Kidney (tissue), 13 donors: ENCODE measurements at regions not wholly inside any gene's neighbourhood (a gene's known extent, or its start where the extent isn't known, plus 50 kb on each side); places are given as distances from the start of the nearest gene placed in this dataset.
"Not testable (repeated sequence)": the region's sequence is repeated elsewhere in the genome, so short reads cannot be mapped to it uniquely, and the experiment has no call there.

Experiments
- DNase-seq, 5 donors: peaks; one replicate each; pipeline ENCODE4 v3.0.0-alpha.2; 2013 to 2020
- FAIRE-seq: peaks from 2 replicates; lab custom pipeline; 2012; peaks lifted over from hg19 to GRCh38; lab: Jason Lieb, UNC
- H3K27ac ChIP-seq, 2 donors: one replicate each; pipeline ENCODE4 v1.7.0; 2013; ENCODE audit warnings: low read depth in 2 of 2, low read length in 2 of 2, inconsistent platforms in 1 of 2
- H3K27me3 ChIP-seq: one replicate; pipeline ENCODE4 v1.7.1; 2013; ENCODE audit warnings: low read length, inconsistent platforms; ENCODE audit not compliant: control insufficient read depth, insufficient read depth
- H3K36me3 ChIP-seq, 3 donors: one replicate each; pipeline versions ENCODE4 v1.7.0 to v1.7.1; 2013; ENCODE audit warnings: low read length in 3 of 3, control low read depth in 1 of 3, inconsistent platforms in 1 of 3; ENCODE audit not compliant: insufficient read depth in 3 of 3, control insufficient read depth in 2 of 3
- H3K4me1 ChIP-seq, 3 donors: one replicate each; pipeline versions ENCODE4 v1.7.0 to v1.7.1; 2013; ENCODE audit warnings: low read length in 3 of 3, inconsistent platforms in 1 of 3, low read depth in 1 of 3; ENCODE audit not compliant: control insufficient read depth in 2 of 3, insufficient read depth in 2 of 3
- H3K4me3 ChIP-seq, 3 donors: one replicate each; pipeline versions ENCODE4 v1.7.0 to v1.8.1; 2013; ENCODE audit warnings: low read length in 3 of 3, control low read depth in 1 of 3, inconsistent platforms in 1 of 3
- H3K9ac ChIP-seq, 3 donors: one replicate each; pipeline versions ENCODE4 v1.7.0 to v1.7.1; 2013; ENCODE audit warnings: low read length in 3 of 3, control low read depth in 1 of 3, inconsistent platforms in 1 of 3
- H3K9me3 ChIP-seq, 3 donors: one replicate each; pipeline versions ENCODE4 v1.7.0 to v1.7.1; 2013; ENCODE audit warnings: low read length in 3 of 3, control low read depth in 1 of 3, inconsistent platforms in 1 of 3; ENCODE audit not compliant: control insufficient read depth in 2 of 3, insufficient read depth in 1 of 3
- CTCF ChIP-seq: IDR thresholded peaks from 3 replicates; pipeline ENCODE4 v1.5.1; 2012; ENCODE audit warnings: mild to moderate bottlenecking, moderate library complexity, borderline replicate concordance; ENCODE audit not compliant: insufficient read depth; ENCODE audit errors: extremely low read depth
- intact Hi-C: fragments of 100-400 bp; cut with DNase I; formaldehyde crosslinking; loops from one replicate; pipeline ENCODE4 v1.11.1; 2022
- donor health status: control.
- donor health status: control.
- donor health status: control.
- donor health status: control.
- donor health status: control.
- donor health status: DM: yes; HTN: yes; CAD: no.
- donor health status: Normal renal cell carcinoma (clear cell type).

GRCh38 chr11:114802878-114803277, 124.6 kb downstream of the NXPE2 start:
- TF ChIP-seq CTCF = no peak
- H3K4me3 ChIP-seq = no peak overlapping the region
- intact Hi-C loops = no loop called here
- H3K27me3 ChIP-seq = no peaks in the 10 kb centered on the region
- DNase-seq = no peak
- H3K36me3 ChIP-seq = no peaks in the 10 kb centered on the region
- no peaks in the 10 kb centered on the region for H3K4me1 ChIP-seq
- no peak overlapping the region for H3K27ac ChIP-seq
- no peak for FAIRE-seq
- no peaks in the 10 kb centered on the region for H3K9me3 ChIP-seq
- no peak overlapping the region for H3K9ac ChIP-seq

GRCh38 chr11:114805431-114805830, 127.1 kb downstream of the NXPE2 start:
- H3K9me3 ChIP-seq, H3K27ac ChIP-seq, H3K36me3 ChIP-seq, H3K4me1 ChIP-seq, H3K9ac ChIP-seq, DNase-seq, FAIRE-seq, intact Hi-C loops, H3K27me3 ChIP-seq, H3K4me3 ChIP-seq: not testable (repeated sequence)

DNA sequence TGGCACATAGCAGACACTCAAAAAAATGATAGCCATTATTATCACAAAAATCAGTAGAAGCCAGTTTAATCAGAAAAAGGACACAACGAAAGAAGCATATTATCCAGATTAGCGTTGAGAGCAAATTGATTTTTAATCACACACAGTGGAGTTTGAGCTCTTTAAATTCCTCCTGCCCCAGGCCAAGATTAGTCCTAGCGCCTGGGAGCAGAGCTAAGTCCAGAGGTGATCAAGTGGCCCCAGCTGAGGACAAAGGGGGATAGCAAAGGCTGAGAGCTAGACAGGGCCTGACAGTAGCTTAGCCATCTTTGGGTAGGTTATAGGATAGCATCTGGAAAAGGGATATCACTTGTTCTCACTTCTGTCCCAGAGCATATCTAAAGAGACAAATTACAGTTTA, 133.6 kb downstream of the NXPE2 start:
- no peak for TF ChIP-seq CTCF
- Histone ChIP-seq H3K27ac (no peak overlapping the region), H3K36me3 (no peaks in the 10 kb centered on the region), H3K9me3 (no peaks in the 10 kb centered on the region), H3K27me3 (no peaks in the 10 kb centered on the region), H3K4me3 (no peak overlapping the region), H3K9ac (no peak overlapping the region), H3K4me1 (no peaks in the 10 kb centered on the region)
- DNase-seq = no peak
- FAIRE-seq = no peak
- intact Hi-C loops = no loop called here

GRCh38 chr11:114812733-114813132, 134.4 kb downstream of the NXPE2 start:
- intact Hi-C loops = no loop called here
- Histone ChIP-seq H3K4me3 (no peak overlapping the region), H3K27me3 (no peaks in the 10 kb centered on the region), H3K9me3 (no peaks in the 10 kb centered on the region), H3K27ac (no peak overlapping the region), H3K4me1 (no peaks in the 10 kb centered on the region), H3K36me3 (no peaks in the 10 kb centered on the region), H3K9ac (no peak overlapping the region)
- FAIRE-seq (no peak), DNase-seq (no peak)
- no peak for TF ChIP-seq CTCF
